NB4 (cell line): ENCODE measurements at regions not wholly inside any gene's neighbourhood (a gene's known extent, or its start where the extent isn't known, plus 50 kb on each side); places are given as distances from the start of the nearest gene placed in this dataset.

Source experiments
- DNase-seq: peaks from one replicate; pipeline ENCODE4 v3.0.0; 2010; ENCODE audit warnings: low read depth
- H3K4me3 ChIP-seq: one replicate; pipeline ENCODE4 v1.5.1; 2011; ENCODE audit warnings: mild to moderate bottlenecking, low read depth, low read length, moderate library complexity
- MYC ChIP-seq: IDR thresholded peaks from 2 replicates; pipeline ENCODE4 v1.6.1; 2011; ENCODE audit warnings: low read depth, low read length
- POLR2A ChIP-seq: IDR thresholded peaks from 2 replicates; pipeline ENCODE4 v1.6.1; 2011; ENCODE audit warnings: mild to moderate bottlenecking; ENCODE audit not compliant: insufficient read length; ENCODE audit errors: extremely low read depth
- TF ChIP-seq, protein P1 (sequence below): IDR thresholded peaks from one replicate; pipeline ENCODE4 v1.5.1; 2012; ENCODE audit warnings: low read depth, low read length
- TF ChIP-seq, protein P2 (sequence below): IDR thresholded peaks from 2 replicates; pipeline ENCODE4 v1.6.1; 2011; ENCODE audit warnings: low read depth, low read length

DNA sequence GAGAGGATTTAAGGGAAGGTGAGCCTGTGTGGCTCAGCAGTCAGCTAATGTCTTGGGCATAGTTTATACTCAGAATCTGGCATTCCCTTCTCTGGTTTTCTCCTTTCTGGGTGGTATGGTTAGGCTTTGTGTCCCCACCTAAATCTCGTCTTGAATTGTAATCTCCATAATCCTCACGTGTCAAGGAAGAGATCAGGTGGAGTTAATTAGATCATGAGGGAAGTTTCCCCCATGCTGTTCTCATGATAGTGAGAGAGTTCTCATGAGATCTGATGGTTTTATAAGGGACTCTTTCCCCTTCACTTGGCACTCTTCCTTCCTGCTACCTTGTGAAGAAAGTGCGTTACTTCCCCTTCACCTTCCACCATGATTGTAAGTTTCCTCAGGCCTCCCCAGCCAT lies 169.8 kb upstream of the PELI2 start:
- H3K4me3 ChIP-seq: no peak overlapping the region
- DNase-seq: no peak
- TF ChIP-seq POLR2A (no peak), MYC (no peak)
- TF ChIP-seq, protein P1, sequence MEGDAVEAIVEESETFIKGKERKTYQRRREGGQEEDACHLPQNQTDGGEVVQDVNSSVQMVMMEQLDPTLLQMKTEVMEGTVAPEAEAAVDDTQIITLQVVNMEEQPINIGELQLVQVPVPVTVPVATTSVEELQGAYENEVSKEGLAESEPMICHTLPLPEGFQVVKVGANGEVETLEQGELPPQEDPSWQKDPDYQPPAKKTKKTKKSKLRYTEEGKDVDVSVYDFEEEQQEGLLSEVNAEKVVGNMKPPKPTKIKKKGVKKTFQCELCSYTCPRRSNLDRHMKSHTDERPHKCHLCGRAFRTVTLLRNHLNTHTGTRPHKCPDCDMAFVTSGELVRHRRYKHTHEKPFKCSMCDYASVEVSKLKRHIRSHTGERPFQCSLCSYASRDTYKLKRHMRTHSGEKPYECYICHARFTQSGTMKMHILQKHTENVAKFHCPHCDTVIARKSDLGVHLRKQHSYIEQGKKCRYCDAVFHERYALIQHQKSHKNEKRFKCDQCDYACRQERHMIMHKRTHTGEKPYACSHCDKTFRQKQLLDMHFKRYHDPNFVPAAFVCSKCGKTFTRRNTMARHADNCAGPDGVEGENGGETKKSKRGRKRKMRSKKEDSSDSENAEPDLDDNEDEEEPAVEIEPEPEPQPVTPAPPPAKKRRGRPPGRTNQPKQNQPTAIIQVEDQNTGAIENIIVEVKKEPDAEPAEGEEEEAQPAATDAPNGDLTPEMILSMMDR: no peak
- TF ChIP-seq, protein P2, sequence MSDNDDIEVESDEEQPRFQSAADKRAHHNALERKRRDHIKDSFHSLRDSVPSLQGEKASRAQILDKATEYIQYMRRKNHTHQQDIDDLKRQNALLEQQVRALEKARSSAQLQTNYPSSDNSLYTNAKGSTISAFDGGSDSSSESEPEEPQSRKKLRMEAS: no peak

DNA sequence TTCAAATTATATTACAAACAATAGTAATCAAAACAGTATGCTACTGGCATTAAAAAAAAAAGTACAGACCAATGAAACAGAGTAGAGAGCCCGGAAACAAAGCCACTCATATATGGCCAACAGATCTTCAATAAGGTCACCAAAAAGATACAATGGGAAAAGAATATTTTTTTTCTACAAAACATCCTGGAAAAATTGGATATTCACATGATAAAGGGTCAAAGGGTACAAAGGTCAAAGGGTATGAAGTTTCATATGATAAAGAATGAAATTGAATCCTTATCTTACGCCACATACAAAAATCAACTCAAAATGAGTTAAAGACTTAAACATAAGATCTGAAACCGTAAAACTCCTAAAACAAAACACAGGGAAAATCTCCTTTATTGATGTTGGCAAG lies 168.5 kb upstream of the PELI2 start:
- TF ChIP-seq, protein P1: no peak
- TF ChIP-seq, protein P2: no peak
- TF ChIP-seq POLR2A (no peak), MYC (no peak)
- no peak for DNase-seq
- H3K4me3 ChIP-seq: no peak overlapping the region

DNA sequence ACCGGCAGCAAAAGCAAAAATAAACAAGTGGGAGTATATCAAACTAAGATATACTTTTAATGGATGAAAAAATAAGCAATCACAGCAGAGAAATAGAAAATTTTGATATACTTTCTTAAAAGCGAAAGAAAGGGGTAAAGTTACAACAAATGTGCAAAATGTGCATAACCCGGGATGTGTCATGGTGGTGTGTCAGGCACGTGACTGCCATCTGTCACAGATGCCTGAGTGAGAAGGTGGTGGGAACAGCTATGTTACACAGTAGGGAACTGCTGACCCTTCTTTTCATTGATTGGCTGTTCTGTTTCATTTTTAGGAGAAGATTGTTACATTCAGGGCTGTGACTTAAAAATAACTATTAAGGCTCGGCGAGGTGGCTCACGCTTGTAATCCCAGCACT lies 168.1 kb upstream of the PELI2 start:
- no peak overlapping the region for H3K4me3 ChIP-seq
- DNase-seq: no peak
- TF ChIP-seq, protein P2: no peak
- TF ChIP-seq MYC (no peak), POLR2A (no peak)
- TF ChIP-seq, protein P1: no peak

DNA sequence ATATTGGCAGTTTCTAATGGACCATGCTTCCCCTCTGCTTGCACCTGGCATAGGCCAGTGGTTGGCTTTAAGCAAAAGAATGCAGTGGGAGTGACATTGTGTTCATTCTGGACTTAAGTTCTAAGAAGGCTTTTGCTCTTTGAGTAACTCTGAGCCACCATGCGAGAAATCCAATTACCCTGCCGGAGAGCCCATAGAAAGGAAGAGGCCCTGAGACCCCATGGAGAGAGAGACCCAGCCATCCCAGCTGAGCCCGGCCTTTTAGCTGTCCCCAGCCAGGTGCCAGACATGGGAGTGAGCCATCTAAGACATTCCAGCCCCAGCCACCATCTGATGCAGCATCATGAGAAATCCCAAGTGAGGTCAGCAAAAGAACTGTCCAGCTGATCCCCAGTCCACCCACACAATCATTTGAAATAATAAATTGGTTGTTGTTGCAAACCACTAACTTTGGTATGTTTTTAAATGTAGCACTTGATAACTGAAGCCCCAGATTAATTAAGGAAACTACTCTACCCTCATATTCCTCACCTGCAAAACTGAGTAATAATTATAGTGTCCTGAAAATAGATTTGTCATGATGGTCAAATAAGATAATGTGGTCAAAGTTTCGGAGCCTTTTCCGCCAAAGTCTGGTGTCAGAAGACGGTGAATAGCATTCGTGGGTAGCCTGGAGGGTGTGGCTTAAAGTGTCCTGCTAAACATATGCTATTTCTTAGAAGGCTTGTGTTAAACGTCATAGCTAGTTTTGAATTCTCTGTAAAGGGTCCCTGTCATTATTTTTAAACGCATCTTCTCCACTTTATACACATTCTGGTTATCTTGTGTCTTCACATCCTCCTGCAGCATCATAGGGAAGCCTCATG lies 166.6 kb upstream of the PELI2 start:
- DNase-seq: no peak
- no peak for TF ChIP-seq POLR2A
- TF ChIP-seq, protein P1: no peak
- TF ChIP-seq, protein P2: no peak
- TF ChIP-seq MYC: no peak
- H3K4me3 ChIP-seq: no peak overlapping the region

DNA sequence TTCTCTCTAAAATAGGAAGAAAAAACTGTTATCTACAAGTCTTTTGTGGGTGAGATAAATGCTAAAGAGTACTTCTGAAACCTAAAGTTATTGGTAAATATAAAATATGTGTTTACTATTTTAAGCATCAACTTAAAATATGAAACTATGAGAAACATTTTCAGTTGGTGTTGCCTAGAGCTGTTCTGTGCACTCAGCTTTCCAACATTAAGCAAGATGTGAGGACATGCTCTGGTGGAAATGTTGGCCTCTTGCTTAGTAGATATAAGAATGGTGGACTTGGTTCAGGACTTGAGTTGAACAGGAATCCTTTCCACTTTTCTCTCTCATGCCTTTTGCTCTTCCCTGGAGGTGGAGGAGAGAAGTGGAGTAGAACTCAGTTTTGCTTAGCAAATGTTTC lies 164.1 kb upstream of the PELI2 start:
- DNase-seq: no peak
- H3K4me3 ChIP-seq: no peak overlapping the region
- TF ChIP-seq, protein P1: no peak
- TF ChIP-seq MYC (no peak), POLR2A (no peak)
- TF ChIP-seq, protein P2: no peak
